ENCODE measurements at regions not wholly inside any gene's neighbourhood (a gene's known extent, or its start where the extent isn't known, plus 50 kb on each side); places are given as distances from the start of the nearest gene placed in this dataset.
"Not testable (repeated sequence)": the region's sequence is repeated elsewhere in the genome, so short reads cannot be mapped to it uniquely, and the experiment has no call there.

DNA sequence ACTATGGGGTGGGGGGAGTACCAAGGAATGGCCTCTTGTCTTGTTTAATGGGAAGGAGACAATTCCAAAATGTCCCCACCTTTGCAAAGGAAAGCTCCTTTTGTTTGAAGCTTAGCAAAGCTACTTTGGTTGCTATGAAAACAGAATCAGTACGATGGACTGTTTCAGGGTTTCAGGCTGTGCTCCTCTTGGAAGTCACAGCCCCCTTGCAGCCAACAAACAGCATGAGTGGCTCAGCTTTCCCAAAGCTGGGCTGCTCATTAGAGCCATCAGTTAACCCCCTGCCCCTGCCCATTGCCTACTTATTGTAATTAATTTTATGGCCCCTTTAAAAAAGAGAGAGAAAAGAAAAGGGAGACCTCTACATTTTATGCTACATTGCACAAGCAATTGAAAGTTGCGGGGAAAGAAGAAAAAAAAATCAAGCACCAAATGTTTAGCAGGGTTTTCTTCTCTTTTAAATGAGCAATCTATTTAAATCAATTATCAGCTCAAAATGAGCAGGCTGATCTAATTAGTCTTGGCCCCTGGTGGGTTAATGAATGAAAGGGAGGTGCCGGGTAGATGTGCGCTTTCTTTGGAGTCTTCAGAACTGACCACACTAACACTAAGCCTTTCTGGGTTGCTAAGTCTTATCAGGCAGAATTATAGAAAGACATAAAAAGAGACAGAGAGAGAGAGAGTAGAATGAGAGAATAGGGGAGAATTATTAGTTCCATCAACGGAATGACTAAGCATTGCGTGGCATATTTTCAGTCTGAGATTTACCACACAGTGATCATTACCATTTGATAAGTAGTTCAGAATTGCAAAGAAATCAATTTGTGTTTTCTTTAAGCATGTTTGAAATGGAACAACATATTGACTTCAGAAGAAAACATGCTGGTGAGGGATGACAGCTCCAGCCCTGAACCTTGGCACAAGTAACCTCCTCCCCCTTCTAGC, 284.9 kb downstream of the INSIG2 start:
- no peak overlapping the region for H3K4me3 Mint-ChIP-seq

DNA sequence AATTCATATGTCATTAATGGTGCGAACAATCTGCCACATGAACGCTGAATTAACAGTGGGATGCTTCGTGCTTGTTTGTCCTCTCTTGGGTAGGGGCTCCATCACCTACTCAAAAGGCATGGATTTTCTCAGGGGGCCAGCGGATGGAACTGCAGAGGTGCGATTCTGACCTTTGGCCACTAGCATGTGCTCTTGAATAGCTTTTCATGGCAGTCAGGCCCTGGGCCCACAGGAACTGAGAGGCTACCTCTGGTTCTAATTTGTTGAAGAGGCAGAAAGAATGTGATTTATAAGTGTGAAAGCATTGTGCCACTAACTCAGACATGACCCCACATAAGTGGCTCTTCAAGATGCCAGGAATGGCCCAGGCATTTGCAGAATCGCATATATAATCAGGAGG, 283.2 kb downstream of the INSIG2 start:
- Mint-ChIP-seq H3K4me3 (no peak overlapping the region), H3K36me3 (ENCODE audit: low read depth) (no peaks in the 10 kb centered on the region), H3K4me1 (ENCODE audit: low read depth) (no peaks in the 10 kb centered on the region), H3K27ac (no peak overlapping the region), H3K27me3 (no peaks in the 10 kb centered on the region), H3K9me3 (no peaks in the 10 kb centered on the region)
- intact Hi-C loops (cut with micrococcal nuclease) = no loop called here

More for the DNA sequence above, 284.9 kb downstream of the INSIG2 start:
- Mint-ChIP-seq H3K27ac (no peak overlapping the region), H3K9me3 (no peaks in the 10 kb centered on the region), H3K36me3 (ENCODE audit: low read depth) (no peaks in the 10 kb centered on the region), H3K27me3 (no peaks in the 10 kb centered on the region), H3K4me1 (ENCODE audit: low read depth) (no peaks in the 10 kb centered on the region)
- intact Hi-C loops (cut with micrococcal nuclease) = no loop called here

DNA sequence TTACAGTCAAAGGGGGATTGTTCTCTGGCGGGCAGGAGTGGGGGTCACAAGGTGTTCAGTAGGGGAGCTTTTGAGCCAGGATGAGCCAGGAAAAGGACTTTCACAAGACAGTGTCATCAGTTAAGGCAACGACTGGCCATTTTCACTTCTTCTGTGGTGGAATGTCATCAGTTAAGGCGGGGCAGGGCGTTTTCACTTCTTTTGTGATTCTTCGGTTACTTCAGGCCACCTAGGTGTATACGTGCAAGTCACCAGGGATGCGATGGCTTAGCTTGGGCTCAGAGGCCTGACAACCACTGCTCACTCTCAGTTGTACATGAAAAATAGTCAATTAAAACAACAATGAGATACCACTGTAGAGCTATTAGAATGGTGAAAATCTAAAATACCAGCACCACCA, 281.2 kb downstream of the INSIG2 start:
- H3K36me3 Mint-ChIP-seq (ENCODE audit: low read depth); H3K4me3 Mint-ChIP-seq; H3K27me3 Mint-ChIP-seq; H3K4me1 Mint-ChIP-seq (ENCODE audit: low read depth); intact Hi-C loops (cut with micrococcal nuclease); H3K27ac Mint-ChIP-seq; H3K9me3 Mint-ChIP-seq: not testable (repeated sequence)

DNA sequence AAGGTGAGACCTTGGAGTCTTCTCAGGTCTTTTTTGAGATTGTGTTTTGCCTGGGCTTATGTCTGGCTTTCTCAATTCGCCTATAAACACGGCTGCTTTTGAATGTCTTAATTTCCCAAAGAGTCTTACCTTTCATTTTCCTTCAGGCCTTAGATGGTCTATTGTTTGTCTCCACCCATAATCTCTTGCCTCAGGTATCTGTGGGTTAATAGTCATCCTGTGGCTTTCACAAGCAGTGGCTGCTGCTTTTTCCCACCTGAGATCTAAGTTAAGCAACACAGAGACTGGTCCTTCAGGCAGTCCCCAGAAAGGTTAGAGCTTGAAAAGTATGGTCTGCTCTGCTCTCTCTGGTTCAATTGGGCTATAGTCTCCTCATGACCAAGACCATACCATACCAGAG, 275.3 kb downstream of the INSIG2 start:
- no peak overlapping the region for H3K27ac Mint-ChIP-seq
- no peaks in the 10 kb centered on the region for H3K4me1 Mint-ChIP-seq (ENCODE audit: low read depth)
- intact Hi-C loops (cut with micrococcal nuclease) = no loop called here
- H3K9me3 Mint-ChIP-seq = no peaks in the 10 kb centered on the region
- peaks cover 1% of the 10 kb centered on the region for H3K27me3 Mint-ChIP-seq
- H3K36me3 Mint-ChIP-seq (ENCODE audit: low read depth) = no peaks in the 10 kb centered on the region
- H3K4me3 Mint-ChIP-seq = no peak overlapping the region

DNA sequence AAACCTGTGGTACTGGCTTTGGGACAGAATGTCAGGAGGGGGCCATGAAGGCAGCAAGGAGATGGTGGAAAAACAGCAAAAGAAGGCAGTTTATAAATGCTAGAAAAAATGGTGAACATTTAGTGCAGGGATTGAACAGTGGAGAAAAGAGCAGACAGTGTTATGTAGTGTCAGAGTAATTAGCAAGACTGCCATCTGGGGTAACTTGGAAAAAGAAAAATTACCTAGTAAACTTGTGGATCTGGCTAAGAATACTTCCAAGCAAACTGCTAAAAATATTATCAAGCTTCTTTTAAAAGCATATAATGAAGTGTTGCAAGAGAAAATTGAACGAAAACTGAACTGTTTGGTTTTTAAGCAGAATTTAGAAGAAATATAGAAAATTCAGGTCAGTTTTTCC, 267.8 kb downstream of the INSIG2 start:
- H3K27ac Mint-ChIP-seq = no peak overlapping the region
- no peaks in the 10 kb centered on the region for H3K9me3 Mint-ChIP-seq
- no peaks in the 10 kb centered on the region for H3K4me1 Mint-ChIP-seq (ENCODE audit: low read depth)

DNA sequence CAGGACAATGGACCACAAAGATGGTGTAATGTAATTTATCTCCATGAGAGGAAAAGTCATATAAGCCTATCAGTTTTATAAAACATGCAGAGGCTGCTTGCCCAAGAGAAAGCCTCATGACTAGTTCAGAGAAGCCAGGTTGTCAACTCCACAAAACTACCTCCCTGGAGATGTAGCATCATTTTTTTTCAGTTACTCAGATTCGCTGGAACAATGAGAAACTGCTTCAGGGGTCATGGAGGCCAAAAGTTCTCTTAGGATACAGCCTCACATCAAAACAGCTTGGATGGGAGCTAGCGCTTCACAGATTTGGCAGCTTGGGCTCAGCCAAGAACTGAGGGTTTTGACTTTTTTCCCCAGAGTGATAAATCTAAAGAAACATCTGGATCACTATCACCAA, 263.5 kb downstream of the INSIG2 start:
- Mint-ChIP-seq H3K4me3 (no peak overlapping the region), H3K36me3 (ENCODE audit: low read depth) (no peaks in the 10 kb centered on the region), H3K9me3 (no peaks in the 10 kb centered on the region), H3K27me3 (peaks cover 3% of the 10 kb centered on the region), H3K4me1 (ENCODE audit: low read depth) (no peaks in the 10 kb centered on the region), H3K27ac (no peak overlapping the region)
- intact Hi-C loops (cut with micrococcal nuclease) = no loop called here

More for the DNA sequence above, 267.8 kb downstream of the INSIG2 start:
- Mint-ChIP-seq H3K4me3 (no peak overlapping the region), H3K27me3 (peaks cover 4% of the 10 kb centered on the region), H3K36me3 (ENCODE audit: low read depth) (no peaks in the 10 kb centered on the region)
- intact Hi-C loops (cut with micrococcal nuclease) = no loop called here

DNA sequence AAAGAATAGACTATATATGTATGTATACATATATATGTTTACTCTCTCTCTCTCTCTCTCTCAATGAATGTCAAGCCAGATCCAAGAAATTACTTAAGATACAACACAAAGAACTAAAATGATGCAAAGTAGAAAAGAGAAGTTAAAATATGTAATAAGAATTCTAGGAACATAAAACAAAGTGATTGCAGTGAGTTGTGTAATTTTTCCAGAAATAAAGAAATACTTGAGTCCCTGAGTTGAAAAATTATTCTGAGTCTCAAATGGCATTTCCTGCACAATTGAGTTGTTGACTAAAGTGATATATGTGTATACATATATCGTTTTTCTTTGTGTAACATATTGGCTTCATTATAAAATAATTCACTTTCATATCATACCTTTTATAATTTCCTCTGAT, 262.4 kb downstream of the INSIG2 start:
- H3K27ac Mint-ChIP-seq = no peak overlapping the region
- no peaks in the 10 kb centered on the region for H3K9me3 Mint-ChIP-seq
- no peak overlapping the region for H3K4me3 Mint-ChIP-seq
- H3K27me3 Mint-ChIP-seq = peaks cover 2% of the 10 kb centered on the region
- intact Hi-C loops (cut with micrococcal nuclease) = no loop called here
- H3K36me3 Mint-ChIP-seq (ENCODE audit: low read depth) = no peaks in the 10 kb centered on the region
- H3K4me1 Mint-ChIP-seq (ENCODE audit: low read depth) = no peaks in the 10 kb centered on the region

DNA sequence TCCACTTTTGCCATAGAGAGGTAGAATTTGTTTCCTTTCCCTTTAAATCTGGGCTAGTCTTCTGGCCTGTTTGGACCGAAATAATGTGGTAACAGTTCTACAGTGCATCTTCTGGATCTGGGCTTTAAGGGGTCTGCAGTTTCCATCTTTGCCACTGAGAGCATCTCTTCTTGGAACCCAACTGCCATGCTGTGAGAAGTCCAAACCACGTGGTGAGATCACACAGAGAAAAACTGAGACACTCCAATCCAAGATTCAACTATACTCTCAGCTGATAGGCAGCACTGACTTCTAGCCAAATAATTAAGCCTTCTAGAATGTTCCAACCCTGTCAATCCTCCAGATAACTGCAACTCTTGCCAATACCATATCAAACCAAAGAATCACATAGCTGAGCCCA, 261.1 kb downstream of the INSIG2 start:
- Mint-ChIP-seq H3K9me3 (no peaks in the 10 kb centered on the region), H3K36me3 (ENCODE audit: low read depth) (no peaks in the 10 kb centered on the region), H3K27me3 (peaks cover 2% of the 10 kb centered on the region), H3K4me1 (ENCODE audit: low read depth) (no peaks in the 10 kb centered on the region), H3K4me3 (no peak overlapping the region), H3K27ac (no peak overlapping the region)
- intact Hi-C loops (cut with micrococcal nuclease) = no loop called here

DNA sequence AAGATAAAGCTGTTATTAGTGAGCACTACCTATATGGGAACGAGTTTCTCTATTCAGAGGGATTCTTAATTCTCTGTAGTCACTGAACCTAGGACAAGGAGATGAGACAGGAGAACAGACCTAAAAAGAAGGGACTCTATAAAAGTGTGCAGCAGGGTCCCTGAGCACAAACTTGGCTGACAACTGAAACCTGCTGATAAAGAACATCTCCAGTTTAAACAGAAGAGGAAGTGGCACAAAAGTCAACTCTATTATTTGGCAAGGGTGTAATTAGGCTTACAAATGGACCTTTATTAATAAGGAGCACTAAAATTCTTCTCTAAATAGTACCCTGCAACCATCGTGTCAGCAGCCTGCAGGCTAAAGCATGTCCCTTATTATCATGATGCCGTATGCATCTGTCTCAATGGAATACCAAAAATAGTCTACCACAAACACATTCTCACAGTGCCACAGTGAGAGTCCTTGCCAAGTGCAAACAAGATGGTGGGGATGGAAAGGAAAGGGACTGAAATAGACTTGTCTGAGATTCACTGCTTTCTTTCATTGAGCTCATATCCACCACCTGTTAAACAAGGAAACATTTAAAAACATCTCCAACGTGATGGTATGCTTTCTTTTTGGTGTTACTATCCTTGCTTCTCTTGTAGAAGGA, 260.2 kb downstream of the INSIG2 start:
- Mint-ChIP-seq H3K36me3 (ENCODE audit: low read depth) (no peaks in the 10 kb centered on the region), H3K9me3 (no peaks in the 10 kb centered on the region), H3K27ac (no peak overlapping the region), H3K4me3 (no peak overlapping the region), H3K27me3 (peaks cover 2% of the 10 kb centered on the region), H3K4me1 (ENCODE audit: low read depth) (no peaks in the 10 kb centered on the region)
- intact Hi-C loops (cut with micrococcal nuclease) = no loop called here

DNA sequence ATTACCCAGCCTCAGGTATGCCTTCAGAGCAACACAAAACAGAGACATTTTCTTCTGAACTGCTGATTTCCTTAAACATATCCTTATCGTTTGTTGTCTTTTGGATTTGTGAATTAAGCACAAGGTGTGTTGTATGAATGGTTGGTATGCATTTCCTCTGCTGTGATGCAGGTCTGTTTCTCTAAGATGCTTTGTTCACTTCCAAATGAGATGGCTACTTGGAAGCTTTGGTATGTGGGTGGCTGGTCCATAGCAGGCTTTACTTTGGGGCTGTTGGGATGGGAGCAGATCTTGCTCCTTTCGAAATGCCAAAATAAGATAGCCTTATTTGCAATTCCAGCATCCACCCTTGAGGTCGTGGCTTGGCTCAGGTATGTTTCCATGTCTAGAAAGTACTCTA, 257.2 kb downstream of the INSIG2 start:
- no peaks in the 10 kb centered on the region for H3K36me3 Mint-ChIP-seq (ENCODE audit: low read depth)
- peaks cover 5% of the 10 kb centered on the region for H3K4me1 Mint-ChIP-seq (ENCODE audit: low read depth)
- peaks cover 4% of the 10 kb centered on the region for H3K27me3 Mint-ChIP-seq
- no peak overlapping the region for H3K27ac Mint-ChIP-seq
- H3K4me3 Mint-ChIP-seq = no peak overlapping the region
- intact Hi-C loops (cut with micrococcal nuclease) = no loop called here
- no peaks in the 10 kb centered on the region for H3K9me3 Mint-ChIP-seq

DNA sequence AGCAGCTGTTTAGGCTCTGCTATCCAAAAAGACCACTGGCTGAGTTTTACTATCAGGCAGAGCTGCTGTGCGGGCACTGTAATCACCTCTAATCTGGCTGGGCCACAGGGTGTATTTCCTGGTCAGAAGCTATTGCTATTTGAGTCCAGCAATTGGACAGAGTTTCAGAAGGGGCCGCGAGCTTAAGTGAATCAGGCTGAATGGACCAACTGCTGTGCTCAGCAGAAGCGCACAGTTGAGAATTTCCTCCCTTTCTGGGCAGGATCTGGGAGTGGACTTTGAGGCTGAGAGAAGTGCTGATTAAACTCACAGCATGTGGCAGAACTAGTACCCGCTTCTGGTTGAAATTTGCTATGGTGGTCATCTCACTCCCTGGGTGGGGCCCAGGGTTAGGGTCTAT, 251.8 kb downstream of the INSIG2 start:
- Mint-ChIP-seq H3K36me3 (ENCODE audit: low read depth) (no peaks in the 10 kb centered on the region), H3K9me3 (peaks cover 23% of the 10 kb centered on the region), H3K4me3 (no peak overlapping the region), H3K27ac (no peak overlapping the region), H3K4me1 (ENCODE audit: low read depth) (peaks cover 5% of the 10 kb centered on the region), H3K27me3 (peaks cover 4% of the 10 kb centered on the region)
- intact Hi-C loops (cut with micrococcal nuclease) = no loop called here

DNA sequence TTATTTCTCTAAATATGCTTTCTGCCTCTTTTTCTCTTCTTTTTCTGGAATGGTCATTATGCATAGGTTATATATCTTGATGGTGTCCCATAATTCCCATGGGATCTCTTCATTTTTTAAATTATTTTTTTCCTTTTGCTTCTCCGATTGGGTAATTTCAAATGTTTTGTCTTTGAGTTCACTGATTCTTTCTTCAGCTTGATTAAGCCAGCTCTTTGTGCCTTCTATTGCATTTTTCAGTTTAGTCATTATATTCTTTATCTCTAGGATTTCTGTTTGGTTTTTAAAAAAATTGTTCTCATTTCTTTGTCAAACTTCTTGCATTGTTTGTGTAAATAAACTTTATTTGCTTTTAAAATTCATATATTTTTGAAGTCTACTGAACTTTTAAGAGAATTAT, 251.1 kb downstream of the INSIG2 start:
- intact Hi-C loops (cut with micrococcal nuclease) = no loop called here
- no peak overlapping the region for H3K27ac Mint-ChIP-seq
- H3K4me1 Mint-ChIP-seq (ENCODE audit: low read depth) = peaks cover 5% of the 10 kb centered on the region
- H3K36me3 Mint-ChIP-seq (ENCODE audit: low read depth) = no peaks in the 10 kb centered on the region
- peaks cover 4% of the 10 kb centered on the region for H3K27me3 Mint-ChIP-seq
- H3K4me3 Mint-ChIP-seq = no peak overlapping the region
- peaks cover 23% of the 10 kb centered on the region for H3K9me3 Mint-ChIP-seq

DNA sequence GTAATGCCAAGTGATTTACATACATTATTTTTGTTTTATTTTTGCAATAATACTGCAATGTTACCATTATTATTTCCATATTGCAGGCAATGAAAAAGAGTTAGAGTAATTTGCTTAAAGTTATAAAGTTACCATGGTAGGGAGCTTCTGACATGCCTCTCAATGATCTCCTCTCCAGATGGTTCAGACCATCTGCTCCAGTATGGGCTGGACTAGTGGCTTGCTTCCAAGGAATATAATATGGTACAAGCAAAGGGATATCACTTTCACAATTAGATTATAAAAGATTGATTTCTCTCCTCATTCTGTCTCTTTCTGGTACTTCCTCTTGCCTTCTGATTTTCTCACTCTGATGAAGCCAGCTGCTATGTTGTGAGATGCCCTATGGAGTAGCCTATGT, 245.4 kb downstream of the INSIG2 start:
- Mint-ChIP-seq H3K36me3 (ENCODE audit: low read depth) (no peaks in the 10 kb centered on the region), H3K9me3 (peaks cover 8% of the 10 kb centered on the region), H3K4me3 (no peak overlapping the region), H3K27me3 (peaks cover 1% of the 10 kb centered on the region), H3K4me1 (ENCODE audit: low read depth) (no peaks in the 10 kb centered on the region), H3K27ac (no peak overlapping the region)
- intact Hi-C loops (cut with micrococcal nuclease) = no loop called here

DNA sequence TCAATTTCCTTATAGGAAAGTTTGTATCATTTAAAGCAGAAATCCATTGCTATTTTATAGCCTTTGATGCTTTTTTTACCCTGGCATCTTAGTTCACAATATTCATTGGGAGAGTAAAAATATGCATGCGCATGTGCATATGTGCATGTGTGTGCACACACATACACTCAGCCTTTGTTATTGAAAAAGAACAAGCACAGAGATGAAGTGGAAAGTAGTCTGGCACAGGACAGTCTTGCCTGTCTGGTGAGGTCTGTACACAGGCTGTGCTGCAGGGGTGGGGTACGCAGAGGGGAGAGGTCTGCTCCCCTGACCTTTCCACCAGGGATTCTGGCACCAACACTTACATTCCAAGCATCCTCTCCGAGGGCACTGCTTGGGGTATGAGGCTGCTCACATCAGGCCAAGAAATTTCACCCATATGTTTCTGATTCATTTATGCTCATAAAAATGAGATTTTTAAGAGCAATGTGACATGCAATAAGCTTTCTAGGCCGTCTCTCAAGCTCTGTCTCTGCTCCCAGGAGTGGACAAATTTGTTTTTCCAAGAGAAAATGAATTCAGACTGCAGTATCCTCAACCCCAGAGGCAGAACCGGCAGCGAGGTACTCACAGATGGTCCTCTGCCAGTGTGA, 237.2 kb downstream of the INSIG2 start:
- H3K27me3 Mint-ChIP-seq = peaks cover 7% of the 10 kb centered on the region
- intact Hi-C loops (cut with micrococcal nuclease) = no loop called here

More for the DNA sequence above, 237.2 kb downstream of the INSIG2 start:
- Mint-ChIP-seq H3K27ac (no peak overlapping the region), H3K4me3 (no peak overlapping the region), H3K9me3 (peaks cover 9% of the 10 kb centered on the region), H3K36me3 (ENCODE audit: low read depth) (no peaks in the 10 kb centered on the region), H3K4me1 (ENCODE audit: low read depth) (peaks cover 5% of the 10 kb centered on the region)
